HCT116 (cell line): ENCODE measurements at regions not wholly inside any gene's neighbourhood (a gene's known extent, or its start where the extent isn't known, plus 50 kb on each side); places are given as distances from the start of the nearest gene placed in this dataset.

ENCODE experiments used
- CBX3 ChIP-seq: IDR thresholded peaks from 2 replicates; pipeline ENCODE4 v1.6.1; 2012; ENCODE audit warnings: low read depth
- CTCF ChIP-seq, 3 experiments: fragments of 200-600 bp in 1 of 3; sonication (generic) in 1 of 3; IDR thresholded peaks in 2 of 3; conservative IDR thresholded peaks in 1 of 3; 2 replicates each; pipeline ENCODE4 v1.5.1; 2012 to 2017; ENCODE audit warnings: low read depth in 2 of 3, low read length in 2 of 3, antibody characterized with exemption in 1 of 3, borderline replicate concordance in 1 of 3, control low read depth in 1 of 3, mild to moderate bottlenecking in 1 of 3, mixed read lengths in 1 of 3, mixed run types in 1 of 3, moderate library complexity in 1 of 3; ENCODE audit not compliant: insufficient read depth in 1 of 3
- EZH2phosphoT487 ChIP-seq: fragments of 200-600 bp; IDR thresholded peaks from 2 replicates; pipeline ENCODE4 v1.6.1; 2018; ENCODE audit warnings: antibody characterized with exemption, borderline replicate concordance
- POLR2A ChIP-seq: IDR thresholded peaks from 2 replicates; pipeline ENCODE4 v1.7.0; 2011; ENCODE audit warnings: borderline replicate concordance; ENCODE audit not compliant: insufficient read depth, insufficient read length; ENCODE audit errors: extremely low read depth
- POLR2AphosphoS5 ChIP-seq: IDR thresholded peaks from 2 replicates; pipeline ENCODE4 v1.6.1; 2011; ENCODE audit warnings: mild to moderate bottlenecking, low read depth, low read length, moderate library complexity
- SRF ChIP-seq: IDR thresholded peaks from 2 replicates; pipeline ENCODE4 v1.6.1; 2012; ENCODE audit warnings: low read depth
- YY1 ChIP-seq: IDR thresholded peaks from 2 replicates; pipeline ENCODE4 v1.6.1; 2011; ENCODE audit warnings: low read length, low read depth, moderate library complexity, mild to moderate bottlenecking; ENCODE audit not compliant: insufficient replicate concordance; ENCODE audit errors: extremely low read depth
- ZBTB33 ChIP-seq: IDR thresholded peaks from 2 replicates; pipeline ENCODE4 v1.6.1; 2011; ENCODE audit warnings: mild to moderate bottlenecking, low read length, moderate library complexity; ENCODE audit not compliant: insufficient replicate concordance; ENCODE audit errors: extremely low read depth

- no peak for TF ChIP-seq YY1
- TF ChIP-seq POLR2AphosphoS5: no peak
- no peak for TF ChIP-seq CTCF (IDR thresholded peaks at IDR 0.05 in 2 of 3, conservative IDR thresholded peaks at IDR 0.05 in 1 of 3; ENCODE audit: borderline replicate concordance in 1 of 3, insufficient read depth in 1 of 3, low read depth in 2 of 3, low read length in 2 of 3)
- no peak for TF ChIP-seq CBX3
- TF ChIP-seq EZH2phosphoT487: no peak
- no peak for TF ChIP-seq SRF
- no peak for TF ChIP-seq POLR2A
- no peak for TF ChIP-seq ZBTB33
Observed at GRCh38 chr6:74879234-74879633, 326.6 kb downstream of the COL12A1 start.
